Activated B cell treated with CpG ODN at 0.5 μM for 24 hours (primary cell): ENCODE measurements at regions not wholly inside any gene's neighbourhood (a gene's known extent, or its start where the extent isn't known, plus 50 kb on each side); places are given as distances from the start of the nearest gene placed in this dataset.

Source experiments
- ATAC-seq: fragments of 200-7000 bp; cut with Tn5 transposase; one replicate; pipeline ENCODE4 v1.10.0; 2021; ENCODE audit warnings: low read depth, mild to moderate bottlenecking, moderate library complexity
- CTCF ChIA-PET: fragments of 350-600 bp; sonication (Branson Sonifier 250); formaldehyde crosslinking; loops from one replicate; lab custom pipeline; 2021; ENCODE audit warnings: antibody characterized with exemption; lab: Charles Lee
- POLR2A ChIA-PET: fragments of 350-600 bp; sonication (Branson Sonifier 250); formaldehyde crosslinking; loops from one replicate; lab custom pipeline; 2021; ENCODE audit warnings: antibody characterized with exemption; lab: Charles Lee
- DNase-seq: peaks from one replicate; pipeline ENCODE4 v3.0.0; 2022
- H3K27ac Mint-ChIP-seq: one replicate; pipeline ENCODE4 v1.8.0; 2020; ENCODE audit warnings: mixed read lengths
- H3K27me3 Mint-ChIP-seq: one replicate; pipeline ENCODE4 v1.8.0; 2021; ENCODE audit warnings: mixed read lengths
- H3K36me3 Mint-ChIP-seq: one replicate; pipeline ENCODE4 v1.8.0; 2021; ENCODE audit warnings: low read depth, mixed read lengths
- H3K4me1 Mint-ChIP-seq: one replicate; pipeline ENCODE4 v1.8.0; 2021; ENCODE audit warnings: mixed read lengths
- H3K4me3 Mint-ChIP-seq: one replicate; pipeline ENCODE4 v1.8.0; 2020; ENCODE audit warnings: mild to moderate bottlenecking, mixed read lengths
- H3K9me3 Mint-ChIP-seq: one replicate; pipeline ENCODE4 v1.8.0; 2020; ENCODE audit warnings: mixed read lengths
- CTCF ChIP-seq: fragments of 200-600 bp; IDR thresholded peaks from one replicate; pipeline ENCODE4 v1.8.0; 2022; ENCODE audit warnings: antibody characterized with exemption, mild to moderate bottlenecking
- intact Hi-C: fragments of 100-400 bp; cut with micrococcal nuclease; formaldehyde crosslinking; loops from one replicate; pipeline ENCODE4 v1.15.1; 2024

DNA sequence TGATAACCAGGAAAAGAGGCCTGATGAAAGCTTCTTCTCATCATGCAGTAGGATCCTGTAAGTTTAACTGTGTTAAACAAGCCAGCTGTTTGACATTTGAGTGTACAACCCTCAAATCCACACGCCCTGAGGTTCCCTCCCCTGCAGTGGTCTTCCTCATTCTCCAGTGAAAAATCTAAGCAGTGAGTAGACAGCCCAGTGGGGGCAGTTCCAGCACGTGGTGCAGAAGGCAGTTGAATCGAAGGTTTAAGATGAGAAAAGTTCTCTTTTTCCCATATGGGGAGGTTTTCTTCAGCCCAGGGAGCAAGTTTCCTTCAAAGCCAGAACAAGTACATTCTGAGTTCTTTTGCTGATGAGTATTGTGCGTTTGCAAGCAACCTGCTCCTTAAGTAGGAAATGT is 174.5 kb downstream of the NR2F2 start:
- ChIA-PET POLR2A (no interaction called here), CTCF (no interaction called here)
- no peaks in the 10 kb centered on the region for H3K36me3 Mint-ChIP-seq
- intact Hi-C loops, result no loop called here
- H3K4me1 Mint-ChIP-seq, result no peaks in the 10 kb centered on the region
- DNase-seq (no peak), ATAC-seq (no peak)
- H3K9me3 Mint-ChIP-seq, result peaks cover 5% of the 10 kb centered on the region
- no peak overlapping the region for H3K4me3 Mint-ChIP-seq
- H3K27ac Mint-ChIP-seq, result no peak overlapping the region
- no peaks in the 10 kb centered on the region for H3K27me3 Mint-ChIP-seq
- no peak for TF ChIP-seq CTCF

DNA sequence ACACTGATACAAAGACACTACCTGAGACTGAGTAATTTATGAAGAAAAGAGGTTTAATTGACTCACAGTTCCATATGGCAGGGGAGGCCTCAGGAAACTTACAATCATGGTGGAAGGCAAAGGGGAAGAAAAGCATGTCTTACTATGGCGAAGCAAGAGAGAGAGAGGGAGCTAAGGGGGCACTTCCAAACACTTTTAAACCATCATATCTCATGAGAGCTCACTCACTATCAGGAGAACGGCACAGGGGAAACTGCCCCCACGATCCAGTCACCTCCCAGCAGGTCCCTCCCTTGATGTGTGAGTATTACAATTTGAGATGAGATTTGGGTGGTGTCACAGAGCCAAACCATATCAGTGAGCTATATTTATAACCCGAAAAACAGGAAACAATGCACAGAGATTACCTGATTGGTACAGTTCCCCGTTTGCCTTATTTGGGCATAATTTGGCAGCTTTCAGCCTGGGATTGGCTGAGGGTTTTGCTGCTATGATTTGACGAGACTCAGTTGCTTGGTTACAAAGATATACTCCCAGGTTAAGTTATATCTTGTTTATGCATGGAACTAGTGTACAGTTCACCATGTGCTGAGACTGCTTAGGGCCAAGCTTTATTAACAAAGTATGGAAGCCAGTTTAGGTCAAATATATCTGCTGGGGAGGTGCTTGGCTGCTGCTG is 184.2 kb downstream of the NR2F2 start:
- H3K27ac Mint-ChIP-seq, result no peak overlapping the region
- H3K4me1 Mint-ChIP-seq, result no peaks in the 10 kb centered on the region
- no peak for TF ChIP-seq CTCF
- ATAC-seq, result no peak
- H3K4me3 Mint-ChIP-seq, result no peak overlapping the region
- DNase-seq, result no peak
- no peaks in the 10 kb centered on the region for H3K27me3 Mint-ChIP-seq
- H3K36me3 Mint-ChIP-seq, result no peaks in the 10 kb centered on the region
- ChIA-PET CTCF (no interaction called here), POLR2A (no interaction called here)
- H3K9me3 Mint-ChIP-seq, result peaks cover 9% of the 10 kb centered on the region
- intact Hi-C loops, result no loop called here

GRCh38 chr15:96515371-96515770 is 184.9 kb downstream of the NR2F2 start:
- no peak overlapping the region for H3K27ac Mint-ChIP-seq
- no peak for TF ChIP-seq CTCF
- no peak overlapping the region for H3K4me3 Mint-ChIP-seq
- DNase-seq (no peak), ATAC-seq (no peak)
- ChIA-PET POLR2A (no interaction called here), CTCF (no interaction called here)
- intact Hi-C loops, result no loop called here
- H3K4me1 Mint-ChIP-seq, result no peaks in the 10 kb centered on the region
- no peaks in the 10 kb centered on the region for H3K36me3 Mint-ChIP-seq
- H3K27me3 Mint-ChIP-seq, result no peaks in the 10 kb centered on the region
- peaks cover 9% of the 10 kb centered on the region for H3K9me3 Mint-ChIP-seq

GRCh38 chr15:96521386-96521785 is 190.9 kb downstream of the NR2F2 start:
- Mint-ChIP-seq H3K27ac (no peak overlapping the region), H3K27me3 (no peaks in the 10 kb centered on the region), H3K4me1 (no peaks in the 10 kb centered on the region), H3K36me3 (no peaks in the 10 kb centered on the region), H3K9me3 (peaks cover 20% of the 10 kb centered on the region), H3K4me3 (no peak overlapping the region)
- intact Hi-C loops, result no loop called here
- DNase-seq (no peak), ATAC-seq (no peak)
- TF ChIP-seq CTCF, result no peak
- ChIA-PET CTCF (no interaction called here), POLR2A (no interaction called here)

DNA sequence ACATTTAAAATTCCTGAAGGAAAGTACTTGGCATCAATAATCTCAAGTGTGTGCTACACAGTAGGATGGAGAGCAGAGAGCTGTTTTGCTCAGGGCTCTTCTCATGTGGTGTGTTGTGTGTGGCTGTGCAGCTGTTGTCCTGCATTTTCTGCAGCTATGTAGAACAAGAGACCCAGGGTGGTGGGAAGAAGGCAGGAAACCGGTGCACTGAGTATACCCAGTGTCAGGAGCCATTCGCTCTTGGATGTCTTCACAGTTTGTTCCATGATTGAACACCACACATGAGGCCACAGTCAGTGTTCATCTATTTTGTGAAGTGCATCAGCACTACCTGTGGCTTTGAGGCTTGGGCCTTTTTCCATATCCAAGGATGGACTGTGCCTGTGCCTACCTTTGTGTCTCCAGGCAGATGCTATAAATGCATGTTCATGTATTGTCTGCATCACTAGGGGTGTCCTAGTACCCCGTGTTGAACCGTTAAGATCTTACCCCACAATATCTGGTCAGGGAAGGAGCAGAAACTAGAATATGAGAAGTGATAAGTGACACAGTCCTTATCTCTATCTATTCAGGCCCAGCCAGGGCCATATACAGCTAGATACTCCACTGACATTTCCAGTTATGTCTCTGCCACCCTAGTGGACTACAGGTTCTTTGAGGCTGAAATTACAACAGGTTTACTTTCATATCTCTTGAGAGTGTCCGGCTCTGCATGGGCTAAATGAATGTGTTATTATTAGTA is 194.3 kb downstream of the NR2F2 start:
- ATAC-seq, result no peak
- TF ChIP-seq CTCF, result no peak
- ChIA-PET CTCF (no interaction called here), POLR2A (no interaction called here)
- H3K9me3 Mint-ChIP-seq, result peaks cover 10% of the 10 kb centered on the region
- DNase-seq, result no peak
- no peaks in the 10 kb centered on the region for H3K27me3 Mint-ChIP-seq
- no peaks in the 10 kb centered on the region for H3K4me1 Mint-ChIP-seq
- no peak overlapping the region for H3K4me3 Mint-ChIP-seq
- H3K36me3 Mint-ChIP-seq, result no peaks in the 10 kb centered on the region
- H3K27ac Mint-ChIP-seq, result no peak overlapping the region
- intact Hi-C loops, result no loop called here
